K562 (cell line): ENCODE measurements at regions not wholly inside any gene's neighbourhood (a gene's known extent, or its start where the extent isn't known, plus 50 kb on each side); places are given as distances from the start of the nearest gene placed in this dataset.

Source experiments
- CREB3L1 ChIP-seq: fragments of 450-650 bp; IDR thresholded peaks from 2 replicates; pipeline ENCODE4 v1.6.1; 2014; ENCODE audit warnings: low read depth, mild to moderate bottlenecking, moderate library complexity, borderline replicate concordance
- CSDE1 ChIP-seq, 2 experiments: fragments of 450-650 bp; IDR thresholded peaks; 2 replicates each; pipeline ENCODE4 v1.6.1; 2016; ENCODE audit warnings: mild to moderate bottlenecking in 1 of 2
- ERF ChIP-seq: fragments of 450-650 bp; formaldehyde crosslinking; IDR thresholded peaks from 2 replicates; pipeline ENCODE4 v1.4.0; 2020; ENCODE audit warnings: mild to moderate bottlenecking, mixed read lengths
- GABPA ChIP-seq: fragments of 200-800 bp; sonication (Bioruptor generic); conservative IDR thresholded peaks from 2 replicates; pipeline ENCODE4 v1.6.1; 2016; ENCODE audit warnings: low read depth, missing genetic modification characterization, missing compliant biosample characterization
- HDGF ChIP-seq: fragments of 450-650 bp; IDR thresholded peaks from 2 replicates; pipeline ENCODE4 v1.6.1; 2016
- RBM34 ChIP-seq: fragments of 200-400 bp; formaldehyde crosslinking; IDR thresholded peaks from 2 replicates; pipeline ENCODE4 v1.6.1; 2018; ENCODE audit warnings: low read length, borderline replicate concordance; ENCODE audit not compliant: insufficient read depth
- REST ChIP-seq, 2 experiments: fragments of 450-650 bp; formaldehyde crosslinking in 1 of 2; IDR thresholded peaks; 2 replicates each; pipeline versions ENCODE4 v1.4.0 to v1.6.1; 2014 to 2020; ENCODE audit warnings: mild to moderate bottlenecking in 2 of 2, borderline replicate concordance in 1 of 2, low read depth in 1 of 2
- SIRT6 ChIP-seq: IDR thresholded peaks from one replicate; pipeline ENCODE4 v1.6.1; 2012; ENCODE audit warnings: low read depth, mild to moderate bottlenecking, control low read depth, inconsistent platforms, low read length, moderate library complexity
- SOX6 ChIP-seq: fragments of 450-650 bp; IDR thresholded peaks from 2 replicates; pipeline ENCODE4 v1.6.1; 2014; ENCODE audit warnings: mild to moderate bottlenecking
- TSC22D4 ChIP-seq: fragments of 450-650 bp; IDR thresholded peaks from 2 replicates; pipeline ENCODE4 v1.6.1; 2016; ENCODE audit warnings: missing genetic modification characterization, missing biosample characterization, control low read depth
- YY1 ChIP-seq, 3 experiments: IDR thresholded peaks; 2 replicates each; pipeline ENCODE4 v1.6.1; 2011; ENCODE audit warnings: low read length in 2 of 3, mild to moderate bottlenecking in 2 of 3, moderate library complexity in 2 of 3, borderline replicate concordance in 1 of 3, control low read depth in 1 of 3, low read depth in 1 of 3; ENCODE audit not compliant: insufficient read depth in 3 of 3, insufficient replicate concordance in 2 of 3, control insufficient read depth in 1 of 3, insufficient read length in 1 of 3; ENCODE audit errors: extremely low read depth in 1 of 3
- ZC3H11A ChIP-seq: IDR thresholded peaks from 2 replicates; pipeline ENCODE4 v1.6.1; 2012; ENCODE audit warnings: low read depth, low read length, improper control_type of control experiment
- ZKSCAN3 ChIP-seq: fragments of 250-450 bp; sonication (Bioruptor Pico); IDR thresholded peaks from 2 replicates; pipeline ENCODE4 v1.4.0; 2020
- ZKSCAN8 ChIP-seq: fragments of 200-800 bp; sonication (Bioruptor generic); IDR thresholded peaks from 2 replicates; pipeline ENCODE4 v1.6.1; 2016; ENCODE audit warnings: missing genetic modification characterization, missing compliant biosample characterization
- ZNF668 ChIP-seq: fragments of 250-450 bp; sonication (Bioruptor Pico); IDR thresholded peaks from 2 replicates; pipeline ENCODE4 v1.8.0; 2022; ENCODE audit warnings: mild to moderate bottlenecking, inconsistent platforms
- ZNF75A ChIP-seq: fragments of 450-650 bp; formaldehyde crosslinking; IDR thresholded peaks from 2 replicates; pipeline ENCODE4 v1.4.0; 2020; ENCODE audit warnings: mild to moderate bottlenecking
- TF ChIP-seq, protein P1 (sequence below): fragments of 450-650 bp; IDR thresholded peaks from 2 replicates; pipeline ENCODE4 v1.6.1; 2018; ENCODE audit warnings: mild to moderate bottlenecking, low read depth; ENCODE audit not compliant: partially characterized antibody

- TF ChIP-seq REST (IDR thresholded peaks at IDR 0.05; ENCODE audit: borderline replicate concordance) (peak; percentile 94), REST (CRISPR knock-in tag; IDR thresholded peaks at IDR 0.05; ENCODE audit: low read depth) (no peak), TSC22D4 (tag) (no peak), HDGF (no peak), SIRT6 (no peak), GABPA (tag) (no peak), ZNF75A (no peak), ZKSCAN3 (no peak), ZKSCAN8 (CRISPR knock-in tag) (peak; percentile 43; the same call in 1 of the 2 replicates), RBM34 (no peak), CSDE1 (IDR thresholded peaks at IDR 0.05) (no peak), CREB3L1 (no peak), ZNF668 (CRISPR knock-in tag) (0 out of 2 replicates have a peak, but pooled peaks have one; percentile 37), ERF (CRISPR knock-in tag) (no peak), YY1 (IDR thresholded peaks at IDR 0.05; ENCODE audit: borderline replicate concordance in 1 of 3, control insufficient read depth in 1 of 3, extremely low read depth in 1 of 3, insufficient read depth in 3 of 3, insufficient read length in 1 of 3, insufficient replicate concordance in 2 of 3, low read depth in 1 of 3, low read length in 2 of 3) (peak in 1 of 3 experiments; percentile 20), ZC3H11A (no peak), SOX6 (peak; percentile 95)
- TF ChIP-seq, protein P1, sequence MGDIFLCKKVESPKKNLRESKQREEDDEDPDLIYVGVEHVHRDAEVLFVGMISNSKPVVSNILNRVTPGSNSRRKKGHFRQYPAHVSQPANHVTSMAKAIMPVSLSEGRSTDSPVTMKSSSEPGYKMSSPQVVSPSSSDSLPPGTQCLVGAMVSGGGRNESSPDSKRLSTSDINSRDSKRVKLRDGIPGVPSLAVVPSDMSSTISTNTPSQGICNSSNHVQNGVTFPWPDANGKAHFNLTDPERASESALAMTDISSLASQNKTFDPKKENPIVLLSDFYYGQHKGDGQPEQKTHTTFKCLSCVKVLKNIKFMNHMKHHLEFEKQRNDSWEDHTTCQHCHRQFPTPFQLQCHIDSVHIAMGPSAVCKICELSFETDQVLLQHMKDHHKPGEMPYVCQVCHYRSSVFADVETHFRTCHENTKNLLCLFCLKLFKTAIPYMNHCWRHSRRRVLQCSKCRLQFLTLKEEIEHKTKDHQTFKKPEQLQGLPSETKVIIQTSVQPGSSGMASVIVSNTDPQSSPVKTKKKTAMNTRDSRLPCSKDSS, result no peak
Observed at GRCh38 chr1:61013189-61013945, 69.0 kb upstream of the NFIA start (continued).
